SU-DHL-6 (cell line): ENCODE measurements at regions not wholly inside any gene's neighbourhood (a gene's known extent, or its start where the extent isn't known, plus 50 kb on each side); places are given as distances from the start of the nearest gene placed in this dataset.

Experiments
- H2AFZ ChIP-seq: fragments of 200-600 bp; sonication (generic); 2 replicates; pipeline ENCODE4 v1.6.1; 2014; ENCODE audit warnings: low read depth, mild to moderate bottlenecking, moderate library complexity, mixed read lengths, antibody characterized with exemption, low read length; ENCODE audit not compliant: severe bottlenecking
- H3F3A ChIP-seq: fragments of 200-600 bp; shearing (Covaris generic); 2 replicates; pipeline ENCODE4 v1.6.0; 2016; ENCODE audit warnings: antibody characterized with exemption, mild to moderate bottlenecking; ENCODE audit not compliant: insufficient read depth
- H3K27ac ChIP-seq: fragments of 200-600 bp; sonication (generic); 2 replicates; pipeline ENCODE4 v1.5.1; 2016; ENCODE audit warnings: low read depth, mild to moderate bottlenecking, low read length, moderate library complexity, mixed read lengths
- H3K27me3 ChIP-seq: fragments of 200-600 bp; sonication (generic), shearing (Covaris generic); 2 replicates; pipeline ENCODE4 v1.6.0; 2014; ENCODE audit warnings: mild to moderate bottlenecking, low read length
- H3K36me3 ChIP-seq: fragments of 200-600 bp; sonication (generic); 2 replicates; pipeline ENCODE4 v1.6.1; 2014; ENCODE audit warnings: mild to moderate bottlenecking, low read length, mixed read lengths
- H3K4me2 ChIP-seq: fragments of 300-600, 200-600 bp; shearing (Covaris generic), sonication (generic); 2 replicates; pipeline ENCODE4 v1.6.0; 2014; ENCODE audit warnings: low read length, low read depth, mild to moderate bottlenecking; ENCODE audit not compliant: poor library complexity, severe bottlenecking
- H3K4me3 ChIP-seq: fragments of 200-600 bp; sonication (generic); 2 replicates; pipeline ENCODE4 v1.5.1; 2014; ENCODE audit warnings: antibody characterized with exemption, low read length, mild to moderate bottlenecking, mixed read lengths; ENCODE audit not compliant: insufficient read depth, poor library complexity, severe bottlenecking
- H3K79me2 ChIP-seq: fragments of 200-600 bp; sonication (generic); 2 replicates; pipeline ENCODE4 v1.6.1; 2014; ENCODE audit warnings: mild to moderate bottlenecking, low read length, moderate library complexity; ENCODE audit not compliant: insufficient read depth
- H3K9ac ChIP-seq: fragments of 200-600 bp; sonication (generic); 2 replicates; pipeline ENCODE4 v1.7.0; 2014; ENCODE audit warnings: mild to moderate bottlenecking, low read length
- H3K9me2 ChIP-seq: fragments of 200-600 bp; sonication (generic); replicated peaks from 2 replicates; pipeline ENCODE4 v1.6.1; 2014; ENCODE audit warnings: low read length; ENCODE audit not compliant: insufficient read depth
- H3K9me3 ChIP-seq: fragments of 200-600 bp; sonication (generic); 2 replicates; pipeline ENCODE4 v1.6.1; 2014; ENCODE audit warnings: low read length, mixed read lengths; ENCODE audit not compliant: insufficient read depth
- H4K20me1 ChIP-seq: fragments of 200-600 bp; sonication (generic); 2 replicates; pipeline ENCODE4 v1.6.1; 2014; ENCODE audit warnings: low read depth, mild to moderate bottlenecking, antibody characterized with exemption, low read length, moderate library complexity, mixed read lengths
- CTCF ChIP-seq: fragments of 200-600 bp; sonication (generic); IDR thresholded peaks from one replicate; pipeline ENCODE4 v1.5.1; 2017; ENCODE audit warnings: antibody characterized with exemption, mild to moderate bottlenecking, low read length, moderate library complexity; ENCODE audit not compliant: insufficient read depth, poor library complexity, severe bottlenecking
- EZH2phosphoT487 ChIP-seq: fragments of 200-600 bp; sonication (generic), shearing (Covaris generic); conservative IDR thresholded peaks from 2 replicates; pipeline ENCODE4 v1.6.1; 2018; ENCODE audit warnings: mild to moderate bottlenecking, antibody characterized with exemption, low read length, moderate library complexity, mixed read lengths

DNA sequence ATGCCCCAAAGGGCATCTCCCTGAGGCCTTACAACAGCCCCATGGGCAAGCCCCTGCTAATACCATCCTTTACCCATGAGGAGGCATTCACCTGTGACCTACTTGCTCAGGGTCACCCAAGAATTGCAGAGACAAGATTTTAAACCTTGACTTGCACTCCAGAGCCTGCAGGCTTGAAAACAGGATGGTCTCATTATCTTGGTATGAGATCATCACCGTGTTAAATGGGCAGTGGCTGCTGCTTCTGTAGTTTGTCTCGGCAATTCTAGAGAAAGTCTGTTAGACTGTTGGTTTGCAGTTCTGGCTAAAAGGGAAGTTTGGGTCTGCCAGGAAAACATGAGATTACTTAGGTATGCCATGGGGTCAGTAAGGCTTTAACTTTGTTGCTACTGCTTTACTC, 698.9 kb downstream of the GALR1 start:
- H3K9ac ChIP-seq = no peak overlapping the region
- H3K9me3 ChIP-seq = no peaks in the 10 kb centered on the region
- peaks cover 3% of the 10 kb centered on the region; the same call in 1 of the 2 replicates for H3K27me3 ChIP-seq
- no peaks in the 10 kb centered on the region for H4K20me1 ChIP-seq
- no peak overlapping the region for H2AFZ ChIP-seq
- no peaks in the 10 kb centered on the region for H3K79me2 ChIP-seq
- H3K9me2 ChIP-seq = no peaks in the 10 kb centered on the region
- no peaks in the 10 kb centered on the region for H3K36me3 ChIP-seq
- H3K27ac ChIP-seq = no peak overlapping the region
- H3K4me3 ChIP-seq = no peak overlapping the region
- no peaks in the 10 kb centered on the region for H3F3A ChIP-seq
- H3K4me2 ChIP-seq = no peak overlapping the region
- TF ChIP-seq CTCF = no peak
- no peak for TF ChIP-seq EZH2phosphoT487

DNA sequence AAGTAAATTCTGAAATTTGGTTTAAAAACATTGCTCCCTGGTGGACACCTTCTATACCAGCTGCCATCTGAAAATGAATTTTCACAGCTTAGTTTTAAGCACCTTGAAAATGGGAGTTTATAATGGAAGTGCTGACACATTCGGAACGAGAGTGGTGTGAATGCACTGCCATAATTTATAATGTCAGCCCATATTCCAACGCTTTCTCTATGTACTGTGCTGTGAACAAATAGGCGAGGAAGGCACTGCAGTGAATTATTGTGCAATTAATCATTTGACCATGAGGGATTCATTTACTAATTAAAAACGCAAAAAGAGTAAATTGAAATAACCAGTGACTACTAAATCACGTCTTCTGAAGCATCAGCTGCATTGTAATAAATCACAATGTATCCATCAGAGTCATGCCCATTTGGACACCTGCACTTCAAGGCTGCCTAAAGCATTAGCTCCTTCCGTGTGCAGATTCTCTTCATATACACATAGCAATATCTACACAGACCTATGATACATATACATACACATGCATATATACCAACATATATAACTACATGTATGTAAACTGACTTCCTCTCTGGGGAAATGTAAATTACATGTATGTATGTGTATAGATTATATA, 699.8 kb downstream of the GALR1 start:
- H3K27ac ChIP-seq = no peak overlapping the region
- no peaks in the 10 kb centered on the region for H3K36me3 ChIP-seq
- no peak overlapping the region for H2AFZ ChIP-seq
- peaks cover 3% of the 10 kb centered on the region; the same call in 1 of the 2 replicates for H3K27me3 ChIP-seq
- H3F3A ChIP-seq = no peaks in the 10 kb centered on the region
- no peak overlapping the region for H3K4me2 ChIP-seq
- no peak overlapping the region for H3K9ac ChIP-seq
- H3K9me3 ChIP-seq = no peaks in the 10 kb centered on the region
- H3K79me2 ChIP-seq = no peaks in the 10 kb centered on the region
- H3K9me2 ChIP-seq = no peaks in the 10 kb centered on the region
- TF ChIP-seq CTCF = no peak
- no peak for TF ChIP-seq EZH2phosphoT487
- H3K4me3 ChIP-seq = no peak overlapping the region
- H4K20me1 ChIP-seq = no peaks in the 10 kb centered on the region

- Histone ChIP-seq H3K9ac (no peak overlapping the region), H3F3A (no peaks in the 10 kb centered on the region), H3K27ac (no peak overlapping the region), H3K36me3 (no peaks in the 10 kb centered on the region), H3K9me3 (peaks cover 9% of the 10 kb centered on the region; the same call in 1 of the 2 replicates), H3K4me3 (no peak overlapping the region), H4K20me1 (no peaks in the 10 kb centered on the region), H3K27me3 (no peaks in the 10 kb centered on the region), H3K4me2 (no peak overlapping the region), H3K79me2 (no peaks in the 10 kb centered on the region), H3K9me2 (no peaks in the 10 kb centered on the region), H2AFZ (no peak overlapping the region)
- TF ChIP-seq CTCF = no peak
- TF ChIP-seq EZH2phosphoT487 = no peak
Measured at GRCh38 chr18:77959248-77959647, 709.6 kb downstream of the GALR1 start.
